Fibroblast of lung (primary cell): ENCODE measurements at regions not wholly inside any gene's neighbourhood (a gene's known extent, or its start where the extent isn't known, plus 50 kb on each side); places are given as distances from the start of the nearest gene placed in this dataset.

Source experiments
- CTCF ChIP-seq, 2 donors: IDR thresholded peaks in 1 of 2; conservative IDR thresholded peaks in 1 of 2; 1 replicate in 1 of 2; 2 replicates in 1 of 2; pipeline ENCODE4 v1.5.1; 2011 to 2012; ENCODE audit warnings: low read length in 2 of 2, control low read depth in 1 of 2, inconsistent platforms in 1 of 2, low read depth in 1 of 2, mild to moderate bottlenecking in 1 of 2
- EZH2 ChIP-seq: IDR thresholded peaks from 2 replicates; pipeline ENCODE4 v1.5.1; 2012; ENCODE audit warnings: low read length, control low read depth, mild to moderate bottlenecking; ENCODE audit errors: missing control alignments

- no peak for TF ChIP-seq CTCF (conservative IDR thresholded peaks at IDR 0.05 in 1 of 2, IDR thresholded peaks at IDR 0.05 in 1 of 2; ENCODE audit: low read depth in 1 of 2, low read length in 2 of 2)
- TF ChIP-seq EZH2 = no peak
These were observed 77.9 kb downstream of the MRPL14 start for GRCh38 chr6:44049163-44049988.
